NOMO-1 treated with dmso at 0.1 percent for 144 hours (cell line): ENCODE measurements at regions not wholly inside any gene's neighbourhood (a gene's known extent, or its start where the extent isn't known, plus 50 kb on each side); places are given as distances from the start of the nearest gene placed in this dataset.

ENCODE experiments used
- DNase-seq: peaks from one replicate; lab custom pipeline; 2025; ENCODE audit not compliant: unreplicated experiment; lab: John Stamatoyannopoulos, UW

GRCh38 chr7:138169441-138169851 lies 93.2 kb downstream of the AKR1D1 start:
- DNase-seq, result no peak

GRCh38 chr7:138170298-138170697 lies 94.0 kb downstream of the AKR1D1 start:
- DNase-seq, result no peak

- no peak for DNase-seq
Observed at GRCh38 chr7:138170959-138171703, 94.9 kb downstream of the AKR1D1 start.

GRCh38 chr7:138173548-138173947 lies 97.3 kb downstream of the AKR1D1 start:
- no peak for DNase-seq

GRCh38 chr7:138176060-138176459 lies 99.8 kb downstream of the AKR1D1 start:
- DNase-seq, result no peak

GRCh38 chr7:138184191-138184590 lies 107.9 kb downstream of the AKR1D1 start:
- DNase-seq, result no peak

GRCh38 chr7:138185132-138185908 lies 109.1 kb downstream of the AKR1D1 start:
- DNase-seq, result no peak

GRCh38 chr7:138186951-138187351 lies 110.7 kb downstream of the AKR1D1 start:
- no peak for DNase-seq

GRCh38 chr7:138188290-138188858 lies 112.1 kb downstream of the AKR1D1 start:
- no peak for DNase-seq

- no peak for DNase-seq
Observed at GRCh38 chr7:138194567-138194966, 118.3 kb downstream of the AKR1D1 start.

GRCh38 chr7:138195151-138195571 lies 118.9 kb downstream of the AKR1D1 start:
- no peak for DNase-seq

- peak; percentile 46 for DNase-seq
Observed at GRCh38 chr7:138196503-138196946, 120.3 kb downstream of the AKR1D1 start.

GRCh38 chr7:138196971-138197896 lies 121.0 kb downstream of the AKR1D1 start:
- DNase-seq, result no peak

- DNase-seq, result no peak
Observed at GRCh38 chr7:138204285-138204981, 128.2 kb downstream of the AKR1D1 start.

GRCh38 chr7:138204982-138205298 lies 128.7 kb downstream of the AKR1D1 start:
- no peak for DNase-seq

GRCh38 chr7:138205614-138206150 lies 129.4 kb downstream of the AKR1D1 start:
- DNase-seq, result no peak

GRCh38 chr7:138207555-138207971 lies 131.3 kb downstream of the AKR1D1 start:
- no peak for DNase-seq

GRCh38 chr7:138208142-138208570 lies 131.9 kb downstream of the AKR1D1 start:
- no peak for DNase-seq

GRCh38 chr7:138208864-138209263 lies 132.6 kb downstream of the AKR1D1 start:
- DNase-seq, result no peak

- DNase-seq, result no peak
Observed at GRCh38 chr7:138212314-138212713, 136.1 kb downstream of the AKR1D1 start.
